ENCODE measurements at regions not wholly inside any gene's neighbourhood (a gene's known extent, or its start where the extent isn't known, plus 50 kb on each side); places are given as distances from the start of the nearest gene placed in this dataset.

DNA sequence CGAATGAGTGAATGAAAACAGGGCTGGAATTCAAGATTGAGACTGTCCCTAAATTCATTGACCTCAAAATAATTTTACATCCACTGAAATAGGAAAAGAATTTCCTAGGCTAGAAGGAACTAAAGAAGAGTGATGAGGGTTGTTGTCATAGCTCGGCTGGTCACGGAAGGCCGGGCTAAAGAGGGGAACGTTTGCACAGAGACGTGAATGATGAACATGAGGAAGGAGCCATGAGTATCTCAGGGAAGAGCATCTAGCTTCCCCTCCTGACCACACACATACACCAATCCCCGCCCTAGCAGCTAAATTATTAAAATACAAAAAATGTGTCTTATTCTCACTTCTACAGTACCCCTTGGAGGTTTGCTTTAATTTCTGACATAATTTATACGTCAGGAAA is 124.4 kb upstream of the ABCA1 start:
- intact Hi-C loops (cut with DNase I): no loop called here
- H3K36me3 ChIP-seq: no peaks in the 10 kb centered on the region
- H3K4me1 ChIP-seq: peaks cover 0 to 12% (median 7%) of the 10 kb centered on the region in 3 donors
- H3K27me3 ChIP-seq: no peaks in the 10 kb centered on the region
- H3K27ac ChIP-seq: peak overlapping the region in 1 of 4 donors; percentile 49
- H3K4me3 ChIP-seq: no peak overlapping the region
- TF ChIP-seq CTCF (IDR thresholded peaks at IDR 0.05): no peak
- TF ChIP-seq POLR2A (IDR thresholded peaks at IDR 0.05): no peak
- WGBS, 2 donors: 73 to 77% methylated on average over 8 of the region's 8 CpGs
- no peak for DNase-seq
- no peaks in the 10 kb centered on the region for H3K9me3 ChIP-seq

DNA sequence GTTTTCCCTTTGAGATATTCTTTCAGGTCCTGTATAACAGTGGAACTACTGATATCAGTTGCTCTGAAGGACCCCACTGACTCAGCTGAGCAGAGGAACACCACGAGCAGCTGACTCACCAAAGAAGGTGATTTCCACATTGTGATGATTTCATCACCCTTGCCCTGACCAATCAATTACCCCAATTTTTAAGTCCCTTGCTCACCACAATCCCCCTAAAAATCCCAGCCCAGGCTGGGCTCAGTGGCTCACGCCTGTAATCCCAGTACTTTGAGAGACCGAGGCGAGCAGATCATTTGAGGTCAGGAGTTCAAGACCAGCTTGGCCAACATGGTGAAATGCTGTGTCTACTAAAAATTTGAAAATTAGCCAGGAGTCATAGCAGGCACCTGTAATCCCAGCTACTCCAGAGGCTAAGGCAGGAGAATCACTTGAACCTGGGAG is 125.3 kb upstream of the ABCA1 start:
- H3K9me3 ChIP-seq: no peaks in the 10 kb centered on the region

GRCh38 chr9:105054491-105054890 is 126.5 kb upstream of the ABCA1 start:
- H3K27ac ChIP-seq: peak overlapping the region in 1 of 4 donors; percentile 24
- H3K36me3 ChIP-seq: no peaks in the 10 kb centered on the region
- H3K4me3 ChIP-seq: no peak overlapping the region
- peaks cover 0 to 17% (median 7%) of the 10 kb centered on the region in 3 donors for H3K4me1 ChIP-seq
- no peak for TF ChIP-seq POLR2A (IDR thresholded peaks at IDR 0.05)
- no peak for TF ChIP-seq CTCF (IDR thresholded peaks at IDR 0.05)
- H3K27me3 ChIP-seq: no peaks in the 10 kb centered on the region
- H3K9me3 ChIP-seq: no peaks in the 10 kb centered on the region
- 53 to 58% methylated on average over 3 of the region's 3 CpGs for WGBS, 2 donors
- intact Hi-C loops (cut with DNase I): no loop called here
- no peak for DNase-seq

More for the DNA sequence above, 125.3 kb upstream of the ABCA1 start:
- Histone ChIP-seq H3K27me3 (no peaks in the 10 kb centered on the region), H3K36me3 (no peaks in the 10 kb centered on the region), H3K4me3 (no peak overlapping the region), H3K27ac (peak overlapping the region in 1 of 4 donors; percentile 28), H3K4me1 (peaks cover 0 to 12% (median 7%) of the 10 kb centered on the region in 3 donors)
- no peak for DNase-seq
- intact Hi-C loops (cut with DNase I): no loop called here
- 35 to 48% methylated on average over 4 of the region's 4 CpGs for WGBS, 2 donors
- TF ChIP-seq CTCF (IDR thresholded peaks at IDR 0.05) (no peak), POLR2A (IDR thresholded peaks at IDR 0.05) (no peak)

DNA sequence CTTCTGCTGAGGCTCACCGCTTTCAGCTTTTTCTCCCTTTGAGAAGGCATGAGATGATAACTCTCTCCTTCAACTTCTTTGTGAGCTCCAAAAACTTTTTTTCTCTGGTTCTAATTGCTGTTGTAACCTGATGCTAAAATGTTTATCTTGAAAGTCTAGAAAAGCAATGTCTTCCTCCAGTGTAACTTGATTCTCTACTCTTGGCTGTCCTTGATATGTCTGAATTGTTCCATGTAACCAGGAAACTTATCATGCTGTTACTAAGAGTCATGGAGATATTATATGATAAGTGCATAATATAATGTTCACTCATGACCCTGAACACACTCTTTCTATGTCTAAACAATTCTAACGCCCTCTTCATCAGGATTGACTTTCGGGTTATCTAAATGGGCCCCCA is 128.0 kb upstream of the ABCA1 start:
- TF ChIP-seq CTCF (IDR thresholded peaks at IDR 0.05) (no peak), POLR2A (IDR thresholded peaks at IDR 0.05) (no peak)
- Histone ChIP-seq H3K27ac (no peak overlapping the region), H3K36me3 (no peaks in the 10 kb centered on the region), H3K9me3 (no peaks in the 10 kb centered on the region), H3K4me1 (peaks cover 0 to 17% (median 7%) of the 10 kb centered on the region in 3 donors), H3K4me3 (no peak overlapping the region), H3K27me3 (no peaks in the 10 kb centered on the region)
- DNase-seq: no peak
- intact Hi-C loops (cut with DNase I): no loop called here
- 87% methylated on average over 3 of the region's 3 CpGs for WGBS, 2 donors

DNA sequence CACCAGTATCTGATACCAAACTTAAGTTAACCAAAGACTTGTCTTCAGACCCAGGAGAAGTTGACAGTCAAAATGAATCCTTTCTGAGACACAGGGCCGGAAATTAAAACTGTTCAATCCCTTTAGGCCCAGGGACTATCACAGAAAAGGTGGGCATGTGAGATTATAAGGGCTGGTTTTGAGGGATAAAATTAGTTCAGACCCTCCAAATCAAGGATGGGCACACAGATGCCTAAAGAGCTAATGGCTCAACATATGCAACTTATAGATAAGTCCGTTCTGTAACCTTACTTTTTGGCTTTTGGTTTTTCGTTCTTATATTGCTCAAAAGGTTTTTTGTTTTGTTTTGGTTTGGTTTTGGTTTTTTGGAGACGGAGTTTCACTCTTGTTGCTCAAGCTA is 129.6 kb upstream of the ABCA1 start:
- no peak for TF ChIP-seq POLR2A (IDR thresholded peaks at IDR 0.05)
- TF ChIP-seq CTCF (IDR thresholded peaks at IDR 0.05): no peak
- Histone ChIP-seq H3K27me3 (no peaks in the 10 kb centered on the region), H3K4me1 (peaks cover 0 to 17% (median 7%) of the 10 kb centered on the region in 3 donors), H3K36me3 (no peaks in the 10 kb centered on the region), H3K9me3 (no peaks in the 10 kb centered on the region), H3K4me3 (no peak overlapping the region), H3K27ac (no peak overlapping the region)
- 69 to 71% methylated on average over 4 of the region's 4 CpGs for WGBS, 2 donors
- DNase-seq: no peak
- intact Hi-C loops (cut with DNase I): no loop called here
